Endodermal cell (in vitro differentiated cells): ENCODE measurements at regions not wholly inside any gene's neighbourhood (a gene's known extent, or its start where the extent isn't known, plus 50 kb on each side); places are given as distances from the start of the nearest gene placed in this dataset.

ENCODE experiments used
- DNase-seq: peaks from one replicate; pipeline ENCODE4 v3.0.0-alpha.2; 2017
- H3K27ac ChIP-seq: 2 replicates; pipeline ENCODE4 v1.5.1; 2013; ENCODE audit warnings: mild to moderate bottlenecking, low read depth, low read length, moderate library complexity
- H3K27me3 ChIP-seq: 2 replicates; pipeline ENCODE4 v1.6.1; 2013; ENCODE audit warnings: mild to moderate bottlenecking, low read length, moderate library complexity; ENCODE audit not compliant: insufficient read depth, control insufficient read depth, poor library complexity, severe bottlenecking
- H3K36me3 ChIP-seq: 2 replicates; pipeline ENCODE4 v1.7.0; 2013; ENCODE audit warnings: mild to moderate bottlenecking, low read length, moderate library complexity; ENCODE audit not compliant: control insufficient read depth, insufficient read depth
- H3K4me1 ChIP-seq: one replicate; pipeline ENCODE4 v1.7.0; 2013; ENCODE audit warnings: low read length; ENCODE audit not compliant: control insufficient read depth, insufficient read depth
- H3K4me3 ChIP-seq: 2 replicates; pipeline ENCODE4 v1.5.1; 2013; ENCODE audit warnings: mild to moderate bottlenecking, low read length, moderate library complexity
- H3K9ac ChIP-seq: 2 replicates; pipeline ENCODE4 v1.6.1; 2013; ENCODE audit warnings: mild to moderate bottlenecking, low read length, moderate library complexity; ENCODE audit not compliant: poor library complexity, severe bottlenecking; ENCODE audit errors: extremely low read depth
- H3K9me3 ChIP-seq: 2 replicates; pipeline ENCODE4 v1.6.1; 2013; ENCODE audit warnings: mild to moderate bottlenecking, low read length, moderate library complexity; ENCODE audit not compliant: control insufficient read depth
- H3K27ac Mint-ChIP-seq: 2 replicates; pipeline ENCODE4 v1.8.0; 2020; ENCODE audit warnings: mixed read lengths
- H3K27me3 Mint-ChIP-seq: 2 replicates; pipeline ENCODE4 v1.8.0; 2021; ENCODE audit warnings: mild to moderate bottlenecking, mixed read lengths; ENCODE audit not compliant: insufficient read depth
- H3K36me3 Mint-ChIP-seq: 2 replicates; pipeline ENCODE4 v1.8.0; 2020; ENCODE audit warnings: low read depth, mixed read lengths
- H3K4me1 Mint-ChIP-seq: 2 replicates; pipeline ENCODE4 v1.8.0; 2020; ENCODE audit warnings: mixed read lengths
- H3K4me3 Mint-ChIP-seq: 2 replicates; pipeline ENCODE4 v1.8.0; 2020; ENCODE audit warnings: mild to moderate bottlenecking, moderate library complexity, mixed read lengths
- H3K9me3 Mint-ChIP-seq: 2 replicates; pipeline ENCODE4 v1.8.0; 2020; ENCODE audit warnings: mild to moderate bottlenecking, mixed read lengths
- CTCF ChIP-seq: fragments of 200-600 bp; sonication (generic); conservative IDR thresholded peaks from 2 replicates; pipeline ENCODE4 v1.5.0; 2021; ENCODE audit warnings: antibody characterized with exemption, mild to moderate bottlenecking
- WGBS, 2 experiments: methylation state at CpG; one replicate each; pipeline versions ENCODE4 v1.1.5 to v1.1.7; 2013; ENCODE audit warnings: missing lambda C conversion rate in 2 of 2, mixed read lengths in 1 of 2; ENCODE audit not compliant: insufficient coverage in 1 of 2, insufficient read length in 1 of 2; 5-methylcytosine and 5-hydroxymethylcytosine counted together

- no peaks in the 10 kb centered on the region for H3K27me3 Mint-ChIP-seq
- Histone ChIP-seq H3K36me3 (no peaks in the 10 kb centered on the region), H3K4me1 (no peaks in the 10 kb centered on the region), H3K9me3 (no peaks in the 10 kb centered on the region), H3K9ac (no peak overlapping the region), H3K27ac (peak overlapping the region; percentile 75), H3K27me3 (no peaks in the 10 kb centered on the region), H3K4me3 (no peak overlapping the region)
- H3K27ac Mint-ChIP-seq = peak overlapping the region; percentile 8
- DNase-seq = no peak
- WGBS, 2 experiments = 80 to 82% methylated on average over 1 to 2 of the region's 3 CpGs
- H3K36me3 Mint-ChIP-seq = no peaks in the 10 kb centered on the region
- peaks cover 14% of the 10 kb centered on the region for H3K4me1 Mint-ChIP-seq
- TF ChIP-seq CTCF = no peak
- no peaks in the 10 kb centered on the region for H3K9me3 Mint-ChIP-seq
- no peak overlapping the region for H3K4me3 Mint-ChIP-seq
These were observed 50.9 kb upstream of the HSPB3 start for GRCh38 chr5:54404568-54404967.

GRCh38 chr5:54403885-54404416, 51.5 kb upstream of the HSPB3 start:
- no peak for DNase-seq
- no peaks in the 10 kb centered on the region for H3K36me3 ChIP-seq
- no peaks in the 10 kb centered on the region for H3K9me3 ChIP-seq
- TF ChIP-seq CTCF = no peak
- peak overlapping the region; percentile 75 for H3K27ac ChIP-seq
- Mint-ChIP-seq H3K27ac (no peak overlapping the region), H3K4me1 (peaks cover 14% of the 10 kb centered on the region), H3K36me3 (no peaks in the 10 kb centered on the region), H3K4me3 (no peak overlapping the region), H3K27me3 (no peaks in the 10 kb centered on the region), H3K9me3 (no peaks in the 10 kb centered on the region)
- no peaks in the 10 kb centered on the region for H3K27me3 ChIP-seq
- H3K4me3 ChIP-seq = no peak overlapping the region
- no peaks in the 10 kb centered on the region for H3K4me1 ChIP-seq
- WGBS, 2 experiments = 95 to 100% methylated on average over 1 to 4 of the region's 4 CpGs
- no peak overlapping the region for H3K9ac ChIP-seq

- H3K27me3 Mint-ChIP-seq = no peaks in the 10 kb centered on the region
- H3K27ac Mint-ChIP-seq = no peak overlapping the region
- no peaks in the 10 kb centered on the region for H3K9me3 Mint-ChIP-seq
- 89% methylated on average over 2 of the region's 2 CpGs; no CpG with 5 or more reads in 1 of the 2 experiments for WGBS, 2 experiments
- H3K4me3 Mint-ChIP-seq = no peak overlapping the region
- Histone ChIP-seq H3K4me1 (no peaks in the 10 kb centered on the region), H3K36me3 (no peaks in the 10 kb centered on the region), H3K27me3 (no peaks in the 10 kb centered on the region), H3K9ac (no peak overlapping the region), H3K27ac (no peak overlapping the region), H3K4me3 (no peak overlapping the region), H3K9me3 (no peaks in the 10 kb centered on the region)
- H3K4me1 Mint-ChIP-seq = peaks cover 14% of the 10 kb centered on the region
- no peaks in the 10 kb centered on the region for H3K36me3 Mint-ChIP-seq
- TF ChIP-seq CTCF = no peak
- no peak for DNase-seq
These were observed 52.4 kb upstream of the HSPB3 start for GRCh38 chr5:54403121-54403520.
